Adrenal gland (tissue), 5 donors: ENCODE measurements at regions not wholly inside any gene's neighbourhood (a gene's known extent, or its start where the extent isn't known, plus 50 kb on each side); places are given as distances from the start of the nearest gene placed in this dataset.

Source experiments
- POLR2A ChIP-seq, 2 donors: fragments of 450-650 bp; IDR thresholded peaks; one replicate each; pipeline ENCODE4 v1.6.1; 2017; ENCODE audit warnings: antibody characterized with exemption in 2 of 2, mild to moderate bottlenecking in 2 of 2, moderate library complexity in 1 of 2
- TF ChIP-seq, protein P1 (sequence below), 6 experiments: fragments of 450-650 bp in 4 of 6; fragments of 200-600 bp in 2 of 6; sonication (generic) in 1 of 6; IDR thresholded peaks; 1 replicate in 5 of 6; 2 replicates in 1 of 6; pipeline versions ENCODE4 v1.5.1 to v1.8.0; 2016 to 2021; ENCODE audit warnings: antibody characterized with exemption in 6 of 6, mild to moderate bottlenecking in 2 of 6, moderate library complexity in 1 of 6
- donor health status: DM: no; HTN: no; CAD: no.

DNA sequence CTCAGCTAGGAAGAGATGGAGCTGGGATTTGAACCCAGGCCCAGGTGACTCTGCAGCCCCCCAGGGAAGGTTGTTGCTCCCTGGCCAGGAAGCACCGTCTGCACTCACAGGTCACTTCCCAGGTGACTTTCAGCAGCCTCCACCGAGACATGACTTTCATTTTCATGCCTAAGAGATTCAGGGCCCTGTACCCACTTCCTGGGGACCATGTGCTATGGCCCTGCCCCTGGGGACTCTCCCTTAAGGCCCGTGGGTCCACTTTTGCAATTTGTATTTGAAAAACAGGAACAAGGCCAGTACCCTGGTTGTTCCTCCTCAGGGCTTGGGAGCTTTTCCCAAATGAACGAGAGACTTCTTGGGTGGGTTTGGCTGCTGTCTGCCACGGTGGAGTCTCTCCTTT lies 191.0 kb downstream of the IRF8 start:
- TF ChIP-seq, protein P1, sequence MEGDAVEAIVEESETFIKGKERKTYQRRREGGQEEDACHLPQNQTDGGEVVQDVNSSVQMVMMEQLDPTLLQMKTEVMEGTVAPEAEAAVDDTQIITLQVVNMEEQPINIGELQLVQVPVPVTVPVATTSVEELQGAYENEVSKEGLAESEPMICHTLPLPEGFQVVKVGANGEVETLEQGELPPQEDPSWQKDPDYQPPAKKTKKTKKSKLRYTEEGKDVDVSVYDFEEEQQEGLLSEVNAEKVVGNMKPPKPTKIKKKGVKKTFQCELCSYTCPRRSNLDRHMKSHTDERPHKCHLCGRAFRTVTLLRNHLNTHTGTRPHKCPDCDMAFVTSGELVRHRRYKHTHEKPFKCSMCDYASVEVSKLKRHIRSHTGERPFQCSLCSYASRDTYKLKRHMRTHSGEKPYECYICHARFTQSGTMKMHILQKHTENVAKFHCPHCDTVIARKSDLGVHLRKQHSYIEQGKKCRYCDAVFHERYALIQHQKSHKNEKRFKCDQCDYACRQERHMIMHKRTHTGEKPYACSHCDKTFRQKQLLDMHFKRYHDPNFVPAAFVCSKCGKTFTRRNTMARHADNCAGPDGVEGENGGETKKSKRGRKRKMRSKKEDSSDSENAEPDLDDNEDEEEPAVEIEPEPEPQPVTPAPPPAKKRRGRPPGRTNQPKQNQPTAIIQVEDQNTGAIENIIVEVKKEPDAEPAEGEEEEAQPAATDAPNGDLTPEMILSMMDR (IDR thresholded peaks at IDR 0.05), result no peak
- TF ChIP-seq POLR2A (IDR thresholded peaks at IDR 0.05), result no peak
